HS-27A (cell line): ENCODE measurements at regions not wholly inside any gene's neighbourhood (a gene's known extent, or its start where the extent isn't known, plus 50 kb on each side); places are given as distances from the start of the nearest gene placed in this dataset.
"Not testable (repeated sequence)": the region's sequence is repeated elsewhere in the genome, so short reads cannot be mapped to it uniquely, and the experiment has no call there.

Experiments used
- DNase-seq: peaks from one replicate; pipeline ENCODE4 v3.0.0-alpha.2; 2012; ENCODE audit warnings: low read depth, missing footprints

DNA sequence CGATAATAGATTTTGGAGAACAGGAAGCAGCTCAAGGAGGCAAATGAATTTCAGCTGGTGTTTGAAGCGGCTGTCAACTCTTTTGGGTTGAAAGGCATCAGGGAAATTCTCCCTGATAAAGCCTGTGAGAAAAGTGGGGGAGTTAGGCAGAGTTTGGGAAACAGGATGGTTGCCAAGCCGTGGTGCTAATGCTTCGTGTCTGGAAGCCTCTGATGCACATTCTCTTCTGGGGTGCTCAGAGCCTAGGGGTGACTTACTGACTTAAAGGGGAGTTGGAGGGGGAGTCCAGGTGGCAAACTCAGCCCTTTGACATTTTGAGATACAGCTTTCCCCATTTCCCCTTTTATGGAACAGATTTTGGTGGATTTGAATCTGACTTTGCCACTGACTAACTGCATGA, 202.5 kb upstream of the CLINT1 start:
- DNase-seq, result no peak

DNA sequence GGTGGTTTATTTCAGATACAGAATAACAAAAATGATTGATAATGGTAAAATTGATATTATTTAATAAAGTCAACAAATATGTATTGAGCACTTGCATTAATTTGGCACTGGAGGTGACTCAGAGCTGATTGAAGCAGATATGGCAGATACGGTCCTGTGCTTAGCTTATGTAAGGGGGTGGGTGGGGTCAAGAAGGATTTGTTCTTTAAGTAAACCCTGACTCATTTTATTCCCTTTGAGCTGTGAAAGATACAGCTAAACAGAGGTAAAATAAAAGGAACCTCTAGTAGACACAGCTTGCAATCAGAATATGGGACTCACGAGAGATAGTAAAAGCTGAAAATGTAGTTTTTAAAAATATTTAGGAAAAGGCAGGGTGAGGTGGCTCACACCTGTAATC, 201.3 kb upstream of the CLINT1 start:
- DNase-seq, result no peak

DNA sequence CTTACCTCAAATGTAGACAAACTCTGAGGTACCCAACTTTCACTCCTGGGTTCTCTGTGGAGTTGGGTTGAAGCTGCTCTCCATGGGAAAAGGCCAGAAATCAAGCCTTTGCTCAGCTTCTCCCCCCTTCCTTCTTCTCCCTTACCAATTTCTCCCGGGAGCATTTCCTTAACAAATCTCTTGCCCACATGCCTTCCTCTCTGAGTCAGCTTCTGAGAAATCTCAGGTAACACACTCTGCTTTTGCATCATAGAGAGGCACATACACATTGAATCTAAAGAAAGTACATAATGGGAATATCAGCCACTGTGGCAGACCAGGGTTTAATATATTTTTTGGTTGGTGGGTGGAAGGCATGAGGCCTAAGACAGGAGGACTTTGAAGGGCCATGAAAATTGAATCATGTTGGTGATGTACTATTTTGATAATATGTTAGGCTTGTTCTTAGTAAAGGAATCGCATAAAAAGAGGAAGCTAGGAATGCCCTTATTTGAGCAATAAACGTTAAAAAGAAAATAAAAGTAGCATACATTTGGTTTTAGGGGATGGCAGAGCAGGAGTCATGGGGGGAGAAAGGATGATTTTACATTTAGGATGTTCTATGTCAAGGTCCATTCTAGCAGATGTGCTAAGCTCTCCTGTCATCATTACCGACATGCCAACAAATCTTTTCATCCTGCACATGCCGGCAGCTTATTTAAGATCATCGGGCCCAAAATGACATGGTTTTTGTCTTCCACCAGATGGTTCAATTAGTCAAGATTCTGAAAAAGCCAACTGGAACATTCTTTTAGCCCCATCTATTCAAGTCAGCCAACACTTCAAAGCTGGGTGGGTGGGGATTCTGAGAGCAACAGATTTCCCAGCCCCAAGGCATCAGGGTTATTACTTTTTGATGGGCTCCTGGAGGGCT, 199.5 kb upstream of the CLINT1 start:
- DNase-seq, result no peak

DNA sequence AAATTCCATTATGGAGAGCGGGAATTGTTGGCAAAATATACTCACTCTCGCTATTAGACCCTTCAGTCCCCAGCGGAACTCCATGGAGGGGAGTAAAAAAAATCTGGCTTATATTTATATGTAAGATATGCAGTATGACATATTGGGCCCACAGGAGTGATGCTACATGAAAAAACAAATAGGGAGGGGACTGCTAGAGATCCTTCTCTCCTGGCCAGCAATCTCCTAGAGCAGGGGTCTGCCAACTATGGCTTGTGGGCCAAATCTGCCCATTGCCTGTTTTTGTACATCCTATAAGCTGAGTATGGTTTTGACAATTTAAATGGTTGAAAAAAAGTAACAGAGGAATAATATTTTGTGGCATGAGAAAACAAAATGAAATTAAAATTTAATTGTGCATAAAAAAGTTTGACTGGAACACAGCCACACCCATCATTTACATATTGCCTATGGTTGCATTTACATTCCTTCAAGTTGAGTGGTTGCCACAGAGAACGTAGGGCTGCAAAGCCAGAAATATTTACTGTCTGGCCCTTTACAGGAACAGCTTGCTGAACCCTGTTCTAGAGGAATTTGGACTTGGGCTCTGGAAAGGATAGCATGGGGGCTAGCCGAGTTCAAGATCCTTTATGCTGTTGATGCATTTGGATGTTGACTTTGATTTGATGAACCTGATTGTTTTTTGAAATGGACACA, 197.3 kb upstream of the CLINT1 start:
- no peak for DNase-seq

DNA sequence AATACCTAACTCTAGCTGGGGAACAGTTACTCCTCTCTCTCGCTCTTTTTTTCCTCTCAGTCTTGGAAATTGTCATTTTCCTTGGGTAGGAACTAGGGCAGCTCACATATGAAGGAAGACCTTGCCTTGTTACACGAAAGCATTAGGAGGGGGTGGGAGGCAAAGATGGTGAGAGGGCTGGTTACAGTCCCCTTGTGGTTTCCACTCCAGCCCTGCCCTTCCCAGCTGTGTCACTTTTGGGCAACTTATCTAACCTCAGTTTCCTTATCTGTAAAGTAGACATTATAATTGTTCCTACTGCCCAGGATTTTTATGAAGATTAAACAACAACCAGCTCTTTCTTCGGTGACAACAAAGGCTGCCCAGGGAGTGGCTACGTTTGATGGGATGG, 196.2 kb upstream of the CLINT1 start:
- DNase-seq, result no peak

DNA sequence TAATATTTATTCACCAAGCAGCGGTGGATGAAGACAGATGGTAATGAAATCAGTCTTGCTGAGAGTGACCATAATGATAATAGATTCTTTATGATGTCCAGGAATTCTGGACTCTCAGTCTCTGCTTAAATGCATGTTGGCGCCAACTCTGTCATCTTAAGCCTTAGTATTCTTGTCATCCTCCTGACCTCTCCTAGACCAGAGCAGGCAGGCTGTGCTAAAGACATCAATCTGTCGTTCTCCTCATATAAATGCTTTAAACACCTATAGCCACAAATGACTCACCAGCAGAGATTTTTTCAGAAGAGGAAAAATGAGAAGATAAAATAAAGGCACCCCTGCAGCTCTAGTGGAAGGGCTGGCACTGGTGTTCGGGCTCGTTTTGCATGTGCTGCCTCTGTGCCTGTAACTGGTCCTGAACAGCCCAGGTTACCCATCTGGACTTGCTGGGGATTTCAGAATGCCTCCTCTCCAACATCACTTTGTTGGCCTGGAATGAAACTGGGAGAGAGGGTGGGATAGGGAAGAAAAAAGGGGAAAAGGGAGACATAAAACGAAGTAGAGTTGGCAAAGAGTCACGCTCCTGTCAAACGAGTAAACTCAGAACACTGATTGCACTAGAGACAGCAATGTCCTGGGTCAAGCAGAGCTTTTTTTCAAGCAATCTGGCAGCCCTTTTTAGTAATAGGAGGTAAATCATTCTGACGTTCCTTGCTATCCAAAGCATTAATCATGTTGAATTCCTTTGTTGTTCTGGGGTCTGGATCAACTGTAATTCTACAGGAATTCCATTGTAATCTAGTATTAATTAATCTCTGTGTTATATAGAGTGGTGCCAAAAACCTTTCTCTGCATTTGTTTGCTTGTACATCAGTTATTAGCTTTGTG, 195.5 kb upstream of the CLINT1 start:
- DNase-seq, result no peak

DNA sequence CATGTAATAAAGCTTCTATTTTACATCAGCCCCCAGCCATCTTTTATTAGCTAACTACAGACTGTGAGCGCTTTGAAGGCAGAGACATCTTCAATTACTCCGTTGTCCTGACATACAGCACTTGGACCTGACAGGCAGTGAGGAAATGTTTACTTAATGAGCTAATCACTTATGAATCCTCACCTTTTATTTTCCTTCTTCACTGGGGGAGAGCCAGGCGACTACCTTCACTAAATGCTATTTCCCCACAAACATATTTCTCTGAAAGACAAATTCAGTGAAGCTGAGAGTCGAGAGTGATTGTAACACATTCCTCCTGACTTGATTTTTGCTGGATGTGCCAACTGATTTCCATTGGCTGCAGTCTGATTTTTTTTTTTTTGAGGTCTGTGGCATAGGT, 192.1 kb upstream of the CLINT1 start:
- no peak for DNase-seq

DNA sequence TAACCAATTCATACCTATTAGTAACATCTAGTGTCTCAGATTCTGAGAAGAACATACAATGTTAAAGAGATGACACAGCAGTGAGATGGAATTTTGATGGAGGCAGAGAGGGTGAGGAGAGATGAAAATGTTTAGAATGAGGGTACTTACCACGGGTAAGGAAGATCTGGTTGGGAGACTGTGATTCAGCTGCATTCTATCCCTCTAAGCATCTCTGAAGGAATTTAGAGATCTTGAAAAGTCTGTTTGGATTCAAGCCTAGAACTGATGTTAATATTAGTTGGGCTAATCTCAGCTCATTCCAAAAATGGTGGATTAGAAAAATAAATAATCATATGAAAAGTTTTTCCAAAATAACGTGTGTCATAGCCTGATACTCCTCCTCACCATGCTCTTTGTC, 191.5 kb upstream of the CLINT1 start:
- DNase-seq, result no peak

DNA sequence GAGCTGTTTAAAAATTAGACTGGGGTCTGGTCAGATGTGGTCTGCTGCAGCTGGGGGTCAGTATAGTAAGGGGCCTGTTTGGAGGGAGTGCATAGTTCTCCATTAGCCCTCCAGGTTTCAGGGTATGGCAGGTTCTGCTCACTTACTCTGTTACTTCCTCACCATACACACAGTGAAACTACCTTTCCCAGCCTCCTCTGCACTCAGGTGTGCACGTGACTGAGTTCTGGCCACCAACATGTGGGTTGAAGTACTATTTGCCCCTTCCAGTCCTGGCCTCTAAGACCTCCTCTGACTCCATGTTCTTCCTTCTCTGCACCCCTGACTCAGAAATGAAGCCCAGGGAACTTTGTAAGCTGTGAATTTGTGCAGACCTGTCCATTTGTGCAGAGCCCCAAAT, 190.5 kb upstream of the CLINT1 start:
- DNase-seq, result no peak

DNA sequence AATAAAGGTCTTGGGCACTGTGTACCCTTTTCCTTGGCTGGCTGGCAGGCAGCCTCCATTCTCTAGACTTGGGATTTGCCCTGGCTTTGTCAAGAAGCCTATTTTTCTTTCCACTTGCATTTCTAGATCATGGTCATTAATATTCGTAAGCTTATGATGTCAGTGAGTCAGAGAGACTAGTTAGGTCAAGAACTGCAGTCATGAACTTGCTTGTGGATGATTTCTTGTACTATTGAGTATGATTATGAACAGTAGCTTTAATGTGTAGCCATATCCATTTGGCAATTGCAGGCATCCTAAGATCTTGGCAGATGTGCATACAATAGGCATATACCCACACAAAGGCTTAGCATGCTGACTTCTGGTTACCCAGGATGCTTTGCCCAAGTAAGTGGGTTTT, 186.8 kb upstream of the CLINT1 start:
- DNase-seq, result no peak

DNA sequence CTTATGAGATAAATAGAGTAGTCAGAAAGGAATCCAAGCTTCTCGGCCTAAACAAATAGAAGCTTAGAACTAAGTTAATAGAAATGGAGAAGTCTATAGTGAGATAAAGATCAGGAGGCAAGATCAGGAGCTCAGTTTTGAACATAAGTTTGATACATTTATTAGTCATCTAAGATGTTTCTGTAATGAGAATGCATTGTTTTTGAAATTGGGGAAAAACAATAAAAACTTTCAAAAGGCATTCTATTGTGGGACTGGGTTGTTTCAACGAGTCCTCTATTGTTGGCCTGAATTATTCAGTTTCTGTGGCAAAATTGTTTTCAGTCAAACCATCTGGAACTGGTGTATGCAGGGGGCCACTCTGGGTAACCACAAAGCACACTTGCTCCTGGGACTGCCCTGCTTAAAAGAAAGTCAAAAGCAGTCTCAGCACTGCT, 181.0 kb upstream of the CLINT1 start:
- DNase-seq, result no peak

DNA sequence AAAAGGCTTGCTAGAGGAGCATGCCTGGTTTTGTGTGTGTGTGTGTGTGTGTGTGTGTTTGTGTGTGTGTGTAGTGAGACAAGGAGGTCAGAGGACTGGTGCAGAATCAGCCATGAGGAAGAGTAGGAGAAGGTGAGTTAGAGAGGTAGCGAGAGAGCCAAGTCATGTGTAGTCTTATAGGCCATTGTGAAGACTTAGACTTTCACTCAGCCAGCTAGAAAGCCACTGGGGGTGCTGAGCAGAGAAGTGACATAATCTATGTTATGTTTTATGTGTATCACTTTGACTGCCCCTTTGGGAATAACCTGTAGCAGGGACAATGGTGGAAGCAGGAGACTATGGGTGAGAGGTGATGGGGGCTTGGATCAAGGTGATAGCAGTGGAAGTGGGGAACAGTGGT, 180.5 kb upstream of the CLINT1 start:
- no peak for DNase-seq

DNA sequence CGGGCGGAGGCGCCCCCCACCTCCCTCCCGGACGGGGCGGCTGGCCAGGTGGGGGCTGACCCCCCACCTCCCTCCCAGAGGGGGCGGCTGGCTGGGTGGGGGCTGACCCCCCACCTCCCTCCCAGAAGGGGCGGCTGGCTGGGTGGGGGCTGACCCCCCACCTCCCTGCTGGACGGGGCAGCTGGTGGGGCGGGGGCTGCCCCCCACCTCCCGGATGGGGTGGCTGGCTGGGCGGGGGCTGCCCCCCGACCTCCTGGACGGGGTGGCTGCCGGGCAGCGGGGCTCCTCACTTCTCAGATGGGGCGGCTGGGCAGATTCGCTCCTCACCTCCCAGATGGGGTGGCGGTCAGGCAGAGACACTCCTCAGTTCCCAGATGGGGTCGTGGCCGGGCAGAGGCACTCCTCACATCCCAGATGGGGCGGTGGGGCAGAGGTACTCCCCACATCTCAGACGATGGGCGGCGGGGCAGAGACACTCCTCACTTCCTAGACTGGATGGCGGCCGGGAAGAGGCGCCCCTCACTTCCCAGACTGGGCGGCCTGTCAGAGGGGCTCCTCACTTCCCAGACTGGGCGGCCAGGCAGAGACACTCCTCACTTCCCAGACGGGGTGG, 178.1 kb upstream of the CLINT1 start:
- DNase-seq, result not testable (repeated sequence)

DNA sequence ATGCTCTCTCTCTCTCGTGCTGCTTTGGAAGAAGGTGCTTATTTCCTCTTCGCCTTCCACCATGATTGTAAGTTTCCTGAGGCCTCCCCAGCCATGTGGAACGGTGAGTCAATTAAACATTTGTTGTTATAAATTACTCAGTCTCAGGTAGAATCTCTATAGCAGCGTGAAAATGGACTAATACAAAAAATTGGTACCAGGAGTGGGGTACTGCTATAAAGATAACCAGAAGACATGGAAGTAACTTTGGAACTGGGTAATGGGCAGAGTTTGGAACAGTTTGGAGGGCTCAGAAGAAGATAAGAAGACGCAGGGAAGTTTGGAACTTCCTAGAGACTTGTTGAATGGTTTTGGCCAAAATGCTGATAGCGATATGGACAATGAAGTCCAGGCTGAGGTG, 175.6 kb upstream of the CLINT1 start:
- DNase-seq, result not testable (repeated sequence)

DNA sequence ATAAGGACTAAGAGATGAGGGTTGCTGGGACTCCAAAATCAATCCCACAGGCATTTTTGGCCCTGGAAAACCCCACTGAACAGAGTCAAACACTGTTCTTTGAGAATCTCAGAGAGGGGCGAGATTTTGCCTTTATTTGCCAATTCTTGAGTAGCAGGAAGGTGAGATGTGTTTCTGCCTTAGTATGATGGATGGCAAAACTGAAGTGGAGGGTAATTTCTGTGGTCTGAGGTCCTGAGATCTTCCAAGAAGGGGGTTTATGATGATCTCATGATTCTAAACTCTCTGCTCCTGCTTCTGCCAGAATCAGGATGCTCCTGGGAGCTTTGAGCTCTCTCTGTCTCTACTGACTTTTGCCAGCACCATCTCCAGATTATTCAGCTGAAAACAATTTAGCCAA, 174.8 kb upstream of the CLINT1 start:
- DNase-seq, result no peak

DNA sequence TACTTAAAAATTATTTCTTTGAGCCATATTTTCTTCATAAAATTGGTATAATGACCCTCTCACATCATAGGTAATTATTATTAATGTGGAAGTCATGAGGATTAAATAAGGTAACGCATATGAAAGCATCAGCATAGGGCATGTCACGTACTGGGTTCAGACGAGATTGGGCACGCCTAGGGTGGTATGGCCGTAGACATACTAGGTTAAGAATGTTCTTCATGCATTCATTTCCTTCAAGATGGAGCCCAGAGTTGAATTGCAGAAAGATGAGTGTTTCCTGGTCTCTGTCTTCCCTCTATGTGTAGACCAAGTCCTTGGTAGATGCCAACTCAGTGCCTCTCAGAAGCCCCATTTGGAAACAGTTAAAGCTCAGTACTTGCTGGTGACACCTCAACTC, 174.1 kb upstream of the CLINT1 start:
- DNase-seq, result no peak

DNA sequence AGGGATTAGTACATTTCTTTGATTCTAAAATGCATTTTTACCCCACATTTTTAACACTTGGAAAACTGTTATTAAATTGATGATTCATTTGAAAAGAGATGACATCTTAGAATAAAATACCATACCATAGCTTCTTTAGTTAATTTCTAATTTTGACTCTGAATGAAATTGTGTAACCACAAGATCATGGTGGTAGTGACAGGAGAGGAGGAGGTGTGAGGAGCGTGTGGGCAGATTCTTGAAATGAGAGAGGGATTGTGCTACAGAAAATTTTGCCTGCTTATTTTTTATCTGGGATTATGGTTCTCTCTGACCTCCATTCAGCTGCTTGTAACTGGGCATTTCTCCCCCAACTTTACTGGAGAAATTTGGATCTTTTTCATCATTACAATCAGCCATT, 173.3 kb upstream of the CLINT1 start:
- DNase-seq, result no peak

DNA sequence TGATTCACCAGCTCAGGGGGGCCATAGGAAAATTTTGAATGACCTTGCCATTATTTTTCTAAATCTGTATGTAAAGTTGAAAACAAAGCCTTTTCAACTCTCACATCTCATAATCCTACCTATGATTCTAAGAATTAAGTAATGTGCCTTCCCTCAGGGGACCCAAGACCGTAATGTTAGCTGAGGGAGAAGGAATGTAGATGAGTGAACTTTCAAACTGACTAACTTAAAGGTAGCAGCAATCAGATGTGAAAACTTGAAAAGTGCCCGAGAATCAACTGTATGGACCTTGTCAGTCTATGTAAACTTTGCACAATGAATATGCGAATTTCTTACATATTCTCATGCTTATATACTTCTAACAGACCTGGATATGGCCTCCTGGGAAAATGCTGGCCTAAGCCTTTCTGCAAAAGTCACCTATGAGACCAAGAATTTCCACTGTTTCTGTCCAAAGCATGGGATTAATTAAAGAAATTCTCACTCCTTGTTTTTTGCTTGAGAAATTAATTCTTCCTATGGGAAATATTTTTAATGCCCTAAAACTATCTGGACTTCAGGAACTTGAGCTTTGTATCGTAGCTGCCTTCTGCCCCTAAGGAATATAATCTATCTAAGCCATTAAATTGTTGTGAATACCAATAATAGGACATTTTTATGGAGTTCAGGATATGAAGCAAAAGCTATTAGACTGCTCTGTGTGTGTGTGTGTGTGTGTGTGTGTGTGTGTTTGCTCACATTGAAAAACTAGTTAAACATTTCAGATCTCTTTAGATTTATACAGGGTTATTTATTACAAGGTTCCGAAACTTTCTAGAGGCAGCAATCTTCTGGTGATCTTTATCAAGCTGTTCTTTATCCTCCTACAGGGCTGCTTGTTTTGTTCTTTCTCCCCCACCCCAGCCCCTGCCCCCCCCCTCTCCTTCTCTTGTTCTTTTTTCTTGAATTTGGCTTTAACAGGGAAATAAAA, 169.1 kb upstream of the CLINT1 start:
- no peak for DNase-seq

DNA sequence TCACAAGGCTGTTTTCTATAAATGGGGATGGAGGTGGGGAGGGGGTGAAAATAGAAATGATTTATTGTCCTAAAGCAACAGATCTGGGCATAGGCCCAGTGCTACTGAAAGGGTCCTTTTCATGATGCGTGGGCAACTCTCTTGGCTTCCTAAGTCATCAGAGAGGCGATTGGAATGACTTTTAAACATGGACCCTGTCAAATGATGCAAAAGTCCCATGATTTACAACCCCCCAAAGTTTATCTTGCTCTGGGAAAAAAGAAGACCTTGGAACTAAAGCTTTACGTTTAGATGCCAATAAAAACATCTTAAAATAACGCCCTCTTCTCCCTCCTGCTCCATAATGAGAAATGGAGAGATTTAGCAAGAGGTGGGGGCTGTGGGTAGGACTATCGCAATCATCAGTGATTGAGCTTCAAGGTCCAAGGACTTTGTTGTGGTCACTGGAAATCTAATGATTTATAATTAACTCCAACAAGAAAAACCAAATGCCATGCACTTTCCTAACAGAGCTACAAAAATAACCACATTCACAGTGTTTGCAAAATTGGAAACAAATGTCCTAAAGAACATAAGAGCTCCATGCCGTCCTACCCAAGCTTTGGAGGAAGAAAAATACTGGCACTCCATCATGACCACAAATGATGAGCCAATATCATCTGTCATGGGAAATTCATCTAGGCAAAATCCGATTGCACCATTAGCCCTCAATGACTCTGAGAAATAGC, 167.5 kb upstream of the CLINT1 start:
- DNase-seq, result no peak

DNA sequence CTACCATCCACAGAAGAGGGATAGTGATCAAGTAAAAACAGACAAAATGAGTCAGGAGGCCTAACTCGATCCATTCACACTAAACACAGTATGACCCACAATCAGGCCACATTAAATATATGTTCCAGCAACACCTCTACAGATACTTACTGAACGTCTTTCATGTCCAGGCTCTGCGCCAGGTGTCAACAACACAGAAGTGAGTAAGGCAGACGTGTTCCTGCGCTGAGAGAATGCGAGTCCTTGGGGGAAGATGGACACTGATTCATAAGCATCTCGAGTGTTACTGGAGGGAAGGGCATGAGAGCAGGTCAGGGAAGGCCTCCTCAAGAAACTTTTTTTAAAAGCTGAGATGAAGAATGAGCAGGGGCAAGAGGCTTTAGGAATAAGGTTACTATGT, 164.3 kb upstream of the CLINT1 start:
- DNase-seq, result no peak
